ENCODE measurements at regions not wholly inside any gene's neighbourhood (a gene's known extent, or its start where the extent isn't known, plus 50 kb on each side); places are given as distances from the start of the nearest gene placed in this dataset.
A peak's percentile ranks its signal among the peaks of the same experiment; 100 is the strongest.

GRCh38 chr4:31365006-31365690 is 645.0 kb downstream of the PCDH7 start:
- Histone ChIP-seq H3K36me3 (replicated peaks in 1 of 2) (no peaks in the 10 kb centered on the region), H3K4me3 (no peak overlapping the region), H3K27ac (no peak overlapping the region), H3K27me3 (no peaks in the 10 kb centered on the region), H3K9me3 (replicated peaks in 1 of 3) (no peaks in the 10 kb centered on the region), H3K4me1 (replicated peaks in 1 of 2) (no peaks in the 10 kb centered on the region)
- 64 to 71% (median 68%) methylated on average over 4 to 6 of the region's 6 CpGs for WGBS, 4 donors
- no peak for DNase-seq
- TF ChIP-seq CTCF (IDR thresholded peaks at IDR 0.05): no peak
- TF ChIP-seq POLR2A (IDR thresholded peaks at IDR 0.05): no peak
- intact Hi-C loops (cut with DNase I): no loop called here

- Histone ChIP-seq H3K27ac (no peak overlapping the region), H3K36me3 (replicated peaks in 1 of 2) (no peaks in the 10 kb centered on the region), H3K9me3 (replicated peaks in 1 of 3) (no peaks in the 10 kb centered on the region), H3K4me3 (no peak overlapping the region), H3K4me1 (replicated peaks in 1 of 2) (no peaks in the 10 kb centered on the region), H3K27me3 (no peaks in the 10 kb centered on the region)
- intact Hi-C loops (cut with DNase I): no loop called here
- TF ChIP-seq CTCF (IDR thresholded peaks at IDR 0.05): no peak
- TF ChIP-seq POLR2A (IDR thresholded peaks at IDR 0.05): no peak
- 27 to 53% (median 34%) methylated on average over 1 of the region's 1 CpG for WGBS, 4 donors
- DNase-seq: no peak
Measured at GRCh38 chr4:31366041-31366440, 645.9 kb downstream of the PCDH7 start.

- Histone ChIP-seq H3K4me1 (replicated peaks in 1 of 2) (no peaks in the 10 kb centered on the region), H3K9me3 (replicated peaks in 1 of 3) (no peaks in the 10 kb centered on the region), H3K27me3 (no peaks in the 10 kb centered on the region), H3K36me3 (replicated peaks in 1 of 2) (no peaks in the 10 kb centered on the region), H3K4me3 (no peak overlapping the region), H3K27ac (no peak overlapping the region)
- intact Hi-C loops (cut with DNase I): loop anchor here in 1 of 2 donors (10.0 kb wide), 1 partner anchor 294 kb away; no protein-coding TSS in a partner anchor
- 55 to 61% (median 57%) methylated on average over 3 of the region's 3 CpGs for WGBS, 4 donors
- peak; percentile 53 to 77 (median 70) for TF ChIP-seq CTCF (IDR thresholded peaks at IDR 0.05)
- TF ChIP-seq POLR2A (IDR thresholded peaks at IDR 0.05): no peak
- DNase-seq: no peak
Measured at GRCh38 chr4:31370866-31371465, 650.8 kb downstream of the PCDH7 start.

- Histone ChIP-seq H3K4me3 (no peak overlapping the region), H3K4me1 (replicated peaks in 1 of 2) (no peaks in the 10 kb centered on the region), H3K9me3 (replicated peaks in 1 of 3) (no peaks in the 10 kb centered on the region), H3K27ac (no peak overlapping the region), H3K27me3 (no peaks in the 10 kb centered on the region), H3K36me3 (replicated peaks in 1 of 2) (no peaks in the 10 kb centered on the region)
- WGBS, 4 donors: 78 to 85% (median 84%) methylated on average over 3 of the region's 3 CpGs
- intact Hi-C loops (cut with DNase I): loop anchor here in 1 of 2 donors (10.0 kb wide), 1 partner anchor 290 kb away; no protein-coding TSS in a partner anchor
- TF ChIP-seq CTCF (IDR thresholded peaks at IDR 0.05) (no peak), POLR2A (IDR thresholded peaks at IDR 0.05) (no peak)
- DNase-seq: no peak
Measured at GRCh38 chr4:31374256-31374960, 654.2 kb downstream of the PCDH7 start.

Measured in adrenal gland (tissue), 9 donors.